ENCODE measurements at regions not wholly inside any gene's neighbourhood (a gene's known extent, or its start where the extent isn't known, plus 50 kb on each side); places are given as distances from the start of the nearest gene placed in this dataset.

DNA sequence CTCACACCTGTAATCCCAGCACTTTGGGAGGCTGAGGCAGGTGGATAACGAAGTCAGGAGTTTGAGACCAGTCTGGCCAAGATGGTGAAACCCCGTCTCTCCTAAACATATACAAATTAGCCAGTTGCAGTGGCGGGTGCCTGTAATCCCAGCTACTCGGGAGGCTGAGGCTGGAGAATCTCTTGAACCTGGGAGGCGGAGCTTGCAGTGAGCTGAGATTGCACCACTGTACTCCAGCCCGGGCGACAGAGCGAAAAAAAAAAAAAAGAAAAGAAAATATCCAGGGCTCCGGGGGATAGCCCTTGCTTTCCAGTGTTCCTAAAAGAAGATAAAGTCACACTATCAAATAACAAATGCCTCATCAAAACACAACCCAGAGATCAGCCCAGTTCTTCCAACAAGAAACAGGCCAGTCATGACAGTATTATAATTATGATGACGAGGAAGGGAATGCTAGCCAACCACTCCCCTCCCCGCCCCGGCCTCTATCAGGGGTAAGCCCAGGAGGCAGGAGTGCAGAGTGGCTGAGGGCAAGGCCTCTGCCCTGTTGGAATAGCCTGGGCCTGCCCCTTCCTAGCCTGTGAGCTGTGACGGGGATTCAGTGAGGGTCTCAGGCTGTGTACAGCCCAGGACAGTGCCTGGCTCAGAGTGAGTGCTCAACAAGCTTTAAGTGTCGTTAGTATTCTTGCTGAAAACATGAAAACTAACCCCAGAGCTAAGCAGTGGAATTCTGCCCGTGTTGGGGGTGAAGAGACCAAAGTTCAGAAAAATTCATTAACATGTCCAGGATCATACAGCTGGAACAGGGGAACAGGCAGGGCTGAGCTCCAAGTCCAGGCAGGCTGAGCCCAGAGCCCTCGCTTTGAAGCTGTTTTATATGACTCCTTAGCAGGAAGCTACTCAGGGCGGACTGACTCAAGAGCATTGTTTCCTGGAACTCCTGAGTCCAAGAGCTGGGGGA is 54.3 kb downstream of the FAM241B start:
- CTCF ChIA-PET = interaction anchor here (1.0 kb wide), 1 partner anchor 10 kb away, joined by 3 read pairs; no protein-coding TSS in a partner anchor
- TF ChIP-seq, protein P1, sequence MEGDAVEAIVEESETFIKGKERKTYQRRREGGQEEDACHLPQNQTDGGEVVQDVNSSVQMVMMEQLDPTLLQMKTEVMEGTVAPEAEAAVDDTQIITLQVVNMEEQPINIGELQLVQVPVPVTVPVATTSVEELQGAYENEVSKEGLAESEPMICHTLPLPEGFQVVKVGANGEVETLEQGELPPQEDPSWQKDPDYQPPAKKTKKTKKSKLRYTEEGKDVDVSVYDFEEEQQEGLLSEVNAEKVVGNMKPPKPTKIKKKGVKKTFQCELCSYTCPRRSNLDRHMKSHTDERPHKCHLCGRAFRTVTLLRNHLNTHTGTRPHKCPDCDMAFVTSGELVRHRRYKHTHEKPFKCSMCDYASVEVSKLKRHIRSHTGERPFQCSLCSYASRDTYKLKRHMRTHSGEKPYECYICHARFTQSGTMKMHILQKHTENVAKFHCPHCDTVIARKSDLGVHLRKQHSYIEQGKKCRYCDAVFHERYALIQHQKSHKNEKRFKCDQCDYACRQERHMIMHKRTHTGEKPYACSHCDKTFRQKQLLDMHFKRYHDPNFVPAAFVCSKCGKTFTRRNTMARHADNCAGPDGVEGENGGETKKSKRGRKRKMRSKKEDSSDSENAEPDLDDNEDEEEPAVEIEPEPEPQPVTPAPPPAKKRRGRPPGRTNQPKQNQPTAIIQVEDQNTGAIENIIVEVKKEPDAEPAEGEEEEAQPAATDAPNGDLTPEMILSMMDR (IDR thresholded peaks at IDR 0.05; ENCODE audit: control extremely low read depth, extremely low read depth, low read depth, missing control alignments) = no peak
- DNase-seq (ENCODE audit: extremely low spot score) = no peak
- POLR2A ChIA-PET = no interaction called here

DNA sequence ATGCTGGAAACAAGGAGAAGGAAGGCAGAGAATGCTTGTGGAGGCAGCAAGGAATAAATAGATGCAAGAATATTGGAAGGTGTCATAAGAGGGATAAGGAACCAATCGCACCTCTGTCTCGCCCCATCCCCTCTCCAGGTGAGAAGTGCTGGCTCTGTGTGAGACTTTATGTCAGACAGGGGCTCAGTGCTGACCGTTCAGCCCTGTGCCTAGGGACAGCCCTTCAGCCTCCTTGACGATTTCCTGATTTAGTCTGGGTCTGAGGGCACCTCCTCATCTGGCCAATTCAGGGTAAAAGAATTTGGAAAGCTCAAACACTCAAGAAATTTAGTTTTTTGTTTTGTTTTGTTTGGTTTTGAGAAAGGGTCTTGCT is 54.9 kb downstream of the FAM241B start:
- TF ChIP-seq, protein P1 (IDR thresholded peaks at IDR 0.05; ENCODE audit: control extremely low read depth, extremely low read depth, low read depth, missing control alignments) = no peak
- no peak for DNase-seq (ENCODE audit: extremely low spot score)
- ChIA-PET POLR2A (no interaction called here), CTCF (interaction anchor here (1.0 kb wide), 1 partner anchor 11 kb away, joined by 3 read pairs; no protein-coding TSS in a partner anchor)

- POLR2A ChIA-PET = no interaction called here
- no peak for DNase-seq (ENCODE audit: extremely low spot score)
- CTCF ChIA-PET = interaction anchor here (1.2 kb wide), 1 partner anchor 41 kb away, joined by 3 read pairs; no protein-coding TSS in a partner anchor
- TF ChIP-seq, protein P1 (IDR thresholded peaks at IDR 0.05; ENCODE audit: control extremely low read depth, extremely low read depth, low read depth, missing control alignments) = no peak
Observed at GRCh38 chr10:69685426-69685801, 55.4 kb downstream of the FAM241B start.

GRCh38 chr10:69685802-69686585 is 55.9 kb downstream of the FAM241B start:
- DNase-seq (ENCODE audit: extremely low spot score) = no peak
- TF ChIP-seq, protein P1 (IDR thresholded peaks at IDR 0.05; ENCODE audit: control extremely low read depth, extremely low read depth, low read depth, missing control alignments) = no peak
- POLR2A ChIA-PET = no interaction called here
- CTCF ChIA-PET = interaction anchor here (1.2 kb wide), 1 partner anchor 42 kb away, joined by 3 read pairs; no protein-coding TSS in a partner anchor

- ChIA-PET CTCF (no interaction called here), POLR2A (no interaction called here)
- no peak for DNase-seq (ENCODE audit: extremely low spot score)
- TF ChIP-seq, protein P1 (IDR thresholded peaks at IDR 0.05; ENCODE audit: control extremely low read depth, extremely low read depth, low read depth, missing control alignments) = no peak
Observed at GRCh38 chr10:69686866-69687265, 56.8 kb downstream of the FAM241B start.

- TF ChIP-seq, protein P1 (IDR thresholded peaks at IDR 0.05; ENCODE audit: control extremely low read depth, extremely low read depth, low read depth, missing control alignments) = no peak
- POLR2A ChIA-PET = no interaction called here
Observed at GRCh38 chr10:69687426-69687825, 57.4 kb downstream of the FAM241B start.

More at GRCh38 chr10:69687426-69687825, 57.4 kb downstream of the FAM241B start:
- CTCF ChIA-PET = interaction anchor here (1.0 to 1.3 kb wide), 2 partner anchors 9 to 14 kb away, joined by 5 to 7 read pairs; no protein-coding TSS in a partner anchor
- no peak for DNase-seq (ENCODE audit: extremely low spot score)

Data from GM10248 (cell line).